ENCODE measurements at regions not wholly inside any gene's neighbourhood (a gene's known extent, or its start where the extent isn't known, plus 50 kb on each side); places are given as distances from the start of the nearest gene placed in this dataset.

DNA sequence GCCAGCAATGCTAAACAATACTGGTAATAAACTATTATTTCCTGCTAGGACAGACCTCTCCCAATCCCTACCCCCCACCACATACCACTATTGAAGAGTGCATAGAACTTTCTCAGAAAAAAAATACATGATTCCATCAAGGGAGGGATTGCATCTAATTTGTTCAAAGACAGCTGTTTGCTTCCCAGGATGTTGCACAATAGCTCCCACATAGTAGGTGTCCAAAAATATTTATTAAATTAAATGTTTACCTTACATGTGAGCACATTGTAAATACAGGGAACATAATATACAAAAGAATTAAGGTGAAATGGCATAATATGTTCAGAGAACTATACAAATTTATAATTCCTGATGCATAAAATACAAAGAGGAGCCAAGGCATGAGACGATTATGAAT lies 1111.8 kb upstream of the LCORL start:
- Histone ChIP-seq H4K91ac (ENCODE audit: insufficient read length, low read depth, low read length) (no peak overlapping the region), H4K8ac (replicated peaks; ENCODE audit: insufficient read length, low read depth, low read length) (no peak overlapping the region), H3K56ac (ENCODE audit: insufficient read length, low read depth, low read length) (no peak overlapping the region), H4K20me1 (ENCODE audit: control insufficient read depth, insufficient read depth, insufficient read length) (no peaks in the 10 kb centered on the region), H3K14ac (ENCODE audit: insufficient read depth, low read length) (no peak overlapping the region), H3K79me2 (ENCODE audit: insufficient read depth, low read length) (no peaks in the 10 kb centered on the region), H4K5ac (ENCODE audit: insufficient read length, low read depth, low read length) (no peak overlapping the region), H3K27ac (ENCODE audit: insufficient read length, low read depth, low read length) (no peak overlapping the region), H2AK5ac (ENCODE audit: insufficient read length, low read length) (no peak overlapping the region), H3T11ph (ENCODE audit: low read length) (no peak overlapping the region), H3K23ac (ENCODE audit: insufficient read length, low read depth, low read length) (no peak overlapping the region), H3K9ac (ENCODE audit: extremely low read depth, insufficient read length, low read length) (no peak overlapping the region), H2BK15ac (ENCODE audit: low read depth, low read length) (no peak overlapping the region), H3K4me2 (ENCODE audit: insufficient read depth, insufficient read length, low read length) (no peak overlapping the region), H3K79me1 (ENCODE audit: insufficient read depth, low read depth, low read length, poor library complexity, severe bottlenecking) (no peaks in the 10 kb centered on the region), H2BK5ac (ENCODE audit: insufficient read length, low read length) (no peak overlapping the region), H3K18ac (ENCODE audit: insufficient read length, low read depth, low read length) (no peak overlapping the region), H3K23me2 (ENCODE audit: insufficient read length, low read depth, low read length, poor library complexity, severe bottlenecking) (no peaks in the 10 kb centered on the region), H3K4me1 (ENCODE audit: insufficient read depth, low read length) (no peaks in the 10 kb centered on the region; the same call in 1 of the 2 replicates), H3K4ac (ENCODE audit: low read depth, low read length) (no peak overlapping the region), H3K9me3 (ENCODE audit: control insufficient read depth, low read depth, low read length) (no peaks in the 10 kb centered on the region), H2BK120ac (ENCODE audit: low read depth, low read length, poor library complexity, severe bottlenecking) (no peak overlapping the region), H2BK12ac (ENCODE audit: insufficient read length, low read depth, low read length) (no peak overlapping the region), H2AFZ (ENCODE audit: low read length) (no peak overlapping the region), H3K27me3 (ENCODE audit: insufficient read depth, low read length) (no peaks in the 10 kb centered on the region), H2BK20ac (ENCODE audit: low read depth, low read length, poor library complexity, severe bottlenecking) (no peak overlapping the region)
- Mint-ChIP-seq H3K36me3 (ENCODE audit: insufficient read depth in 1 of 3, low read depth in 3 of 3) (no peaks in the 10 kb centered on the region), H3K4me1 (peaks cover 14 to 15% of the 10 kb centered on the region in 2 experiments), H3K9me3 (no peaks in the 10 kb centered on the region), H3K27ac (no peak overlapping the region), H3K4me3 (no peak overlapping the region), H3K27me3 (ENCODE audit: low read depth) (no peaks in the 10 kb centered on the region)
- WGBS (ENCODE audit: extremely low coverage, insufficient read length, low lambda C conversion rate) = no CpG with 5 or more reads among the region's 1 CpG
- TF ChIP-seq, protein P1, sequence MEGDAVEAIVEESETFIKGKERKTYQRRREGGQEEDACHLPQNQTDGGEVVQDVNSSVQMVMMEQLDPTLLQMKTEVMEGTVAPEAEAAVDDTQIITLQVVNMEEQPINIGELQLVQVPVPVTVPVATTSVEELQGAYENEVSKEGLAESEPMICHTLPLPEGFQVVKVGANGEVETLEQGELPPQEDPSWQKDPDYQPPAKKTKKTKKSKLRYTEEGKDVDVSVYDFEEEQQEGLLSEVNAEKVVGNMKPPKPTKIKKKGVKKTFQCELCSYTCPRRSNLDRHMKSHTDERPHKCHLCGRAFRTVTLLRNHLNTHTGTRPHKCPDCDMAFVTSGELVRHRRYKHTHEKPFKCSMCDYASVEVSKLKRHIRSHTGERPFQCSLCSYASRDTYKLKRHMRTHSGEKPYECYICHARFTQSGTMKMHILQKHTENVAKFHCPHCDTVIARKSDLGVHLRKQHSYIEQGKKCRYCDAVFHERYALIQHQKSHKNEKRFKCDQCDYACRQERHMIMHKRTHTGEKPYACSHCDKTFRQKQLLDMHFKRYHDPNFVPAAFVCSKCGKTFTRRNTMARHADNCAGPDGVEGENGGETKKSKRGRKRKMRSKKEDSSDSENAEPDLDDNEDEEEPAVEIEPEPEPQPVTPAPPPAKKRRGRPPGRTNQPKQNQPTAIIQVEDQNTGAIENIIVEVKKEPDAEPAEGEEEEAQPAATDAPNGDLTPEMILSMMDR (conservative IDR thresholded peaks at IDR 0.05) = no peak
- DNase-seq = no peak
